Sigmoid colon (tissue), 4 donors: ENCODE measurements at regions not wholly inside any gene's neighbourhood (a gene's known extent, or its start where the extent isn't known, plus 50 kb on each side); places are given as distances from the start of the nearest gene placed in this dataset.

Source experiments
- CTCF ChIP-seq, 4 experiments: fragments of 450-650 bp in 3 of 4; fragments of 200-600 bp in 1 of 4; IDR thresholded peaks; one replicate each; pipeline ENCODE4 v1.5.1; 2016 to 2019; ENCODE audit warnings: antibody characterized with exemption in 4 of 4, mild to moderate bottlenecking in 3 of 4, moderate library complexity in 2 of 4
- EP300 ChIP-seq, 4 donors: sonication (generic); formaldehyde crosslinking; IDR thresholded peaks; one replicate each; pipeline ENCODE4 v1.6.1; 2017; ENCODE audit warnings: antibody characterized with exemption in 4 of 4
- POLR2A ChIP-seq, 2 donors: fragments of 450-650 bp; IDR thresholded peaks; one replicate each; pipeline ENCODE4 v1.6.1; 2016; ENCODE audit warnings: antibody characterized with exemption in 2 of 2, mild to moderate bottlenecking in 2 of 2, moderate library complexity in 2 of 2
- POLR2AphosphoS5 ChIP-seq, 4 donors: sonication (generic); formaldehyde crosslinking; IDR thresholded peaks; one replicate each; pipeline ENCODE4 v1.6.1; 2017; ENCODE audit warnings: antibody characterized with exemption in 4 of 4

DNA sequence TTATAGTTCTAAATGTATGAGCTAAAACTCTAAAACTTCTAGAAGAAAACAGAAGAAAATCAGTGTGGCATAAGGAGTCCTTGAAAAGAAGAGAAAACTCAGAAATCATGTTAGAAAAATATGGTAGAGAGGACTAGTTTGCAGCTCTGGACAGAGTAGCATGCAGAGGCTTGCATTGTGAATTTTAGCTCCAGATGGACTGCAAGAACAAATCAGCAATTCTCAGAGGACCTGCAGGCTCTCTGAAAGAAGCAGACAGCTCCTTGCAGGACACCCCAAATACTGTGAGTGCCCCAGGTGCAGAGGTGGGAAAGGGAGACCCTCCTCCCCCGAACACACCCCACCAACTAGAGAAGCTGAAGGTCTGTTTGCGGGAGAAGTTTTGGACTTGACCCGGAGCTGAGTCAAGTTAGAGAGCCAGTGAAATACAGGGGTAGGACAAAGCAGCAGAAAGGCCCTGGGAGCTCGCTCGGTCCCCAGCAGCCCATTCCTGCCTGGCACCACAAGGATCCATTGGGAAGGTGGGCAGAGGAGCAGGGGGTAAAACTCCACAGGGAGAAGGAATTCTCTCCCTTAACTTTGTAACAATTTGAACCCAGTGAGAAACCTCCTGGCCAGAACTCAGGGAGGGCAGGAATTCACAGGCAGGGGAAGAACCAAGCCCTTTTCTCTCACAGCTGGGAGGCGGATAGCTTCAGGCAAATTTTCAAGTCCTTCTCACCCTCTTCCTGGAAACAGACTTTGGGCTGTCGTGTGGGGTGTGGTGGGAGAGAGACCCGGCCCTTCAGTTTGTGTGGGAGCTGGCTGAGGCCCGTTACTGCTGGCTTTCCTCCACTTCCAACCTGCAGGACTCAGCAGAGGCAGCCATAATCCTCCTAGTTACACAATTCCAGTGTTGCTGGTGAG is 216.2 kb upstream of the SLC35G4 start:
- TF ChIP-seq CTCF (IDR thresholded peaks at IDR 0.05) (no peak), POLR2A (IDR thresholded peaks at IDR 0.05) (no peak), EP300 (IDR thresholded peaks at IDR 0.05) (no peak), POLR2AphosphoS5 (IDR thresholded peaks at IDR 0.05) (no peak)
